Adipocyte (in vitro differentiated cells): ENCODE measurements at regions not wholly inside any gene's neighbourhood (a gene's known extent, or its start where the extent isn't known, plus 50 kb on each side); places are given as distances from the start of the nearest gene placed in this dataset.
"Not testable (repeated sequence)": the region's sequence is repeated elsewhere in the genome, so short reads cannot be mapped to it uniquely, and the experiment has no call there.

ENCODE experiments used
- DNase-seq: peaks from one replicate; pipeline ENCODE4 v3.0.0-alpha.2; 2015; ENCODE audit warnings: low read depth
- H3K27me3 ChIP-seq: replicated peaks from 2 replicates; pipeline ENCODE4 v1.7.0; 2013; ENCODE audit warnings: mild to moderate bottlenecking, low read length, moderate library complexity; ENCODE audit not compliant: control insufficient read depth, insufficient read depth
- H3K36me3 ChIP-seq: 2 replicates; pipeline ENCODE4 v1.7.0; 2013; ENCODE audit warnings: low read length, mild to moderate bottlenecking, moderate library complexity; ENCODE audit not compliant: control insufficient read depth, insufficient read depth, severe bottlenecking
- H3K4me1 ChIP-seq: 2 replicates; pipeline ENCODE4 v1.7.0; 2013; ENCODE audit warnings: mild to moderate bottlenecking, low read length, moderate library complexity; ENCODE audit not compliant: control insufficient read depth, insufficient read depth
- H3K4me3 ChIP-seq: 2 replicates; pipeline ENCODE4 v1.7.0; 2013; ENCODE audit warnings: mild to moderate bottlenecking, low read length, moderate library complexity
- H3K9ac ChIP-seq: 2 replicates; pipeline ENCODE4 v1.7.0; 2013; ENCODE audit warnings: mild to moderate bottlenecking, low read length, moderate library complexity
- H3K9me3 ChIP-seq: 2 replicates; pipeline ENCODE4 v1.7.0; 2013; ENCODE audit warnings: mild to moderate bottlenecking, low read length, moderate library complexity; ENCODE audit not compliant: control insufficient read depth

DNA sequence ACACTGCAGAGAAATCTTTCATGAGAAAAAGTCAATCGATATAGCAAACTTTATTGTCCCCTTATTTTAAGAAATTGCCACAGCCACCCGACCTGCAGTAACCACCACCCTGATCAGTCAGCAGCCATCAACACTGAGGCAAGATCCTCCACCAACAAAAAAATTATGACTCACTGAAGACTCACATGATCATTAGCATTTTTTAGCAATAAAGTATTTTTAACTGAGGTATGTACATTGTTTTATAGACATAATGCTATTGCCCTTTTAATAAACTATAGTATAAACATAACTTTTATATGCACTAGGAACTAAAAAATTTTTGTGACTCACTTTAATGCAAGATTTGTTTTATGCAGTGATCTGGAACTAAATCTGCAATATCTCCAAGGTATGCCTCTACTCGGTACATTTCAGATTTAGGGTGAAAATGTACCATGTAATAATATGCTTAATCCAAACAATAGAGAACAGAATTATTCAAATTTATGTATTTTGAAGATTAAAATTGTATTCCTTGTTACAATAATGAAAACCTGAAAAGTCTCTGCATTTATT, 79.2 kb upstream of the CEP126 start:
- no peaks in the 10 kb centered on the region for H3K27me3 ChIP-seq
- H3K36me3 ChIP-seq, result no peaks in the 10 kb centered on the region
- DNase-seq, result peak; percentile 28
- H3K4me1 ChIP-seq, result no peaks in the 10 kb centered on the region
- H3K4me3 ChIP-seq, result no peak overlapping the region
- no peaks in the 10 kb centered on the region for H3K9me3 ChIP-seq
- no peak overlapping the region for H3K9ac ChIP-seq

DNA sequence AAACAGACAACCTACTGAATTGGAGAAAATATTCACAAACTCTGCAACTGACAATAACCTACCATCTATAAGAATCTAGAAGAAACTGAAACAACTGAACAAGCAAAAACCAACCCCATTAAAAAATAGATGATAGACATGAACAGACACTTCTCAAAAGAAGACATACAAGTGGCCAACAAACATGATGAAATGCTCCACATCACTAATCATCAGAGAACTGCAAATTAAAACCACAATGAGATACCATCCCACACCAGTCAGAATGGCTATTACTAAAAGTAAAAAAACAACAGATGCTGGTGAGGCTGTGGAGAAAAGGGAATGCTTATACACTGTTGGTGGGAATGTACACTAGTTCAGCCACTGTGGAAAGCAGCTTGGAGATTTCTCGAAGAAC, 84.3 kb upstream of the CEP126 start:
- not testable (repeated sequence) for H3K36me3 ChIP-seq, H3K9me3 ChIP-seq, DNase-seq, H3K9ac ChIP-seq, H3K4me3 ChIP-seq, H3K4me1 ChIP-seq, H3K27me3 ChIP-seq

DNA sequence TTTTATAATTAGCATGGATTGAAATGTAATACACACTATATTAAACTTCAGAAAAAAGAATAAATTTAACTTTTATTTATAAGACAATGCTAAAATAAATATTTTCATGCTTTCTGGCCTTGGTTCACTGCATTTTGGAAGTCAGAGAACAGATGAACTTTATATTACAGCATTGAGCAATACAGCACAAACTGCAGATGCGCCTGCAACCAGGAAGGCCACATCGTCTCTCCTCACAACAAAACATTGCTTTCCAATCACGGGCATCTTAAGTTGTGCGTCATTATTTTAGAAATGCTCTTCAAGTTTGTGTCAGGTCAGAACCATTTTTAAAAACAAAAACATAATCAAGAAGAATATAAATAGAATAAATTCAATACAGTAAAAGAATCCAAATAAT, 89.3 kb upstream of the CEP126 start:
- Histone ChIP-seq H3K9me3 (no peaks in the 10 kb centered on the region), H3K36me3 (no peaks in the 10 kb centered on the region), H3K4me3 (no peak overlapping the region), H3K27me3 (no peaks in the 10 kb centered on the region), H3K9ac (no peak overlapping the region), H3K4me1 (peaks cover 4% of the 10 kb centered on the region)
- no peak for DNase-seq

DNA sequence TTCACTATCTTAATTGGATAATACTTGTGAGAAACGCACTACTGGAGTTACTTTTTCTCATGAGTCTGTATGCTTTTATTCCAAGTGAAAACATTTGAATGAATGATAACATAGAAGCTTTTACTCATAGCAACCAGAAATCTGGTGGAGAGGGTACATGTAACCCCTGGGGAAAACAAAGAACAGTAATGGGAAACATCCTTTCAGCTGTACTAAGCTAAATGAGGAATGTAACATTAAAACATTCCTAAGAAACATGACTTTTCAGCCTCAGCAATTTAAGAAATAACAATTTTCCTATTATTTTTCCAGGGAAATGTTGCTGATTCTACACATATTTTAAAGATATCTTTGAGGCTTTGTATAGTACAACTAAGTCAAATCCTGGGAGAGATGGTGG, 97.2 kb upstream of the CEP126 start:
- Histone ChIP-seq H3K9me3 (no peaks in the 10 kb centered on the region), H3K4me1 (peaks cover 22% of the 10 kb centered on the region), H3K9ac (no peak overlapping the region), H3K27me3 (no peaks in the 10 kb centered on the region), H3K4me3 (peak overlapping the region; percentile 22), H3K36me3 (no peaks in the 10 kb centered on the region)
- peak; percentile 72 for DNase-seq

DNA sequence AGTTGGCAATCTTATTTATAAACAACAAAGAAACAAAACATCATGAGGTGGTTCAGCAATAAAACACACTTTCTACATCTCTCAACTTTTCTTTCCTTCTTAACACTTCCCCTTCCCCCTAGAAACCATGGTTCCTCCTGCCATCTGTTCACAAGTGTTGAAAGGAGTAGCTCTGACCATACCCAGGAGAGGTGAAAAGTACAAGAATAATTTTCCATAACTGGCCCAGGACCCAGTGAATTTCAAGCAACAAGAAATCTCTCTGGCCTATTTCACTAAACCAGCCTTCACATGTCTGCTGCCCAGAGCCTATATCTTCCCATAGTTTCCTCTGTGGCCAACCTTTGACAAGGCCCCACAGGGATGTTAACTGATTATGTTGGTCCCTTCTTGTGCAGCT, 98.2 kb upstream of the CEP126 start:
- no peak for DNase-seq
- no peaks in the 10 kb centered on the region for H3K27me3 ChIP-seq
- no peak overlapping the region for H3K9ac ChIP-seq
- H3K4me3 ChIP-seq, result no peak overlapping the region
- H3K36me3 ChIP-seq, result no peaks in the 10 kb centered on the region
- peaks cover 26% of the 10 kb centered on the region for H3K4me1 ChIP-seq
- H3K9me3 ChIP-seq, result no peaks in the 10 kb centered on the region

DNA sequence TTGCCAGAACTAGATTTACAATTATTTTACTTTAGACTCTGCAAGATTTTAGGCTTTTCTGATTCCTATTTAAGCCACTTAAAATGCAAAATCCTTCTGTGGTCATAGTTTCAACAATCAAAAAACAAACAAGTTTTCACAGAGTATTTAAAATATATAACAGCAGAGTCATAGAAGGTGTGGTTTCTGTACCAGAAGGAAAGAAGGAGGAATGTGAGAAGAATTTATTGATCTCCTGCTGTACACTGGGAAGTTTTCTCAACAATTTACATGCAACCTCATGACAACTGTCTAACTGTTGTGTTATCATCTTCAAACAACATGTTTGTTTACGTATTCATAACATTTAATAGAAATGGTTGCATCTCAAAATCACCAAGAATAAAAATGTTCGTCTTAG, 102.3 kb upstream of the CEP126 start:
- Histone ChIP-seq H3K27me3 (no peaks in the 10 kb centered on the region), H3K4me3 (no peak overlapping the region), H3K9me3 (no peaks in the 10 kb centered on the region), H3K4me1 (peaks cover 27% of the 10 kb centered on the region), H3K36me3 (no peaks in the 10 kb centered on the region), H3K9ac (no peak overlapping the region)
- peak; percentile 40 for DNase-seq

DNA sequence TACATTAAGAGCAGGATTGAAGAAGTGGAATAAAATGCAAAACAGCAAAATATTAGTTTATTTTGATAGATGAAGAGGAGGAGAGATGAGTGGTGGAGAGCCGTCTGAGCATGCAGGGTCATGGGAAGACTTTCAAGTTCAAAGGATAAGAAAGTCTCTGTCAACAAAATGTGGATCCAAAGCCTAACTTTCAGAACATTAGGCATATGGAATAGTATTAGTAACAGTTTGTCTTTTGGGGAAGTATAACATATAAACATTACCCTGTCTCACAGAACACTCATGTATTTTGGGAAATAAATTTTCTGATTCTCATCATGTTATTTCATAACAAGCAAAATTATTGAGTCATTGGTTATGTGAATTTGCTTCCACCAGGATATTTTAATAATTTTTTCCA, 104.3 kb upstream of the CEP126 start:
- peaks cover 16% of the 10 kb centered on the region for H3K4me1 ChIP-seq
- DNase-seq, result no peak
- no peak overlapping the region for H3K9ac ChIP-seq
- no peaks in the 10 kb centered on the region for H3K27me3 ChIP-seq
- no peaks in the 10 kb centered on the region for H3K36me3 ChIP-seq
- no peak overlapping the region for H3K4me3 ChIP-seq
- H3K9me3 ChIP-seq, result no peaks in the 10 kb centered on the region

DNA sequence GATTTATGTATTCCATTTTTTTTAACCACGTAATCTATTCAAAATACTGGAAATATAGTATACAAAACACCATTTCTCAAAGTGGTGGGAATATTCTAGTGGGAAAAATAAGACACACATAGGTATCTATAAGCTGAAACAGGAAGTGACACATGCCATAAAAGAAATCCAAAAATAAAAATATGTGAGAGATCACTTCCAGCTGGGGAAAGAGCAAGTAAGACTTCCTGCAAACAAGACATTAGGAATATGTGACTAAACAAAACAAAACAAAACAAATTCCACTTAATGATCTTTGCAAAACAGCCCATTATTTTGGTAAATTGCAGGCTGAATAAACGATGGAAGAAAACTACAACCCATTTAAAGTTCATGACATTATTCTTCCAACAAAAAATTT, 107.3 kb upstream of the CEP126 start:
- Histone ChIP-seq H3K27me3 (no peaks in the 10 kb centered on the region), H3K4me3 (no peak overlapping the region), H3K36me3 (no peaks in the 10 kb centered on the region), H3K4me1 (peaks cover 13% of the 10 kb centered on the region), H3K9me3 (no peaks in the 10 kb centered on the region), H3K9ac (no peak overlapping the region)
- DNase-seq, result no peak

DNA sequence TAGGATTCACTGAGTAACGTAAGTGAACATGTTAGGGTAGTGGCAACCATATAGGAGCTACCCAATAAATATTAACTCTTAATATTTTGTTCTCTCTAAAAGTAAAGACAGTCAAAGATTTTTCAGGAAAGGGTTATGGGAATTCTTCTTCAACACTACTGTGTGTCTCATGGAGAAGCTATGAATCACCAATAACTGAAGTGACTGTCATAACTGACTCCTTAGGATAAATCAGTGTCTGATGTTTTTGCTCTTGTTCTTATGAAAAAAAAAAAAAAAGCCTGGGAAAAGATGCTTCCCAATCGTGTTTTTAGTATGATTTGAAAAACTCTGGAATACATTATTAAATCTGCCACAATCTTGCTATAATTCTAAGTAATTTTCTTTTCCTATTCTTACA, 111.2 kb upstream of the CEP126 start:
- Histone ChIP-seq H3K9me3 (no peaks in the 10 kb centered on the region), H3K9ac (no peak overlapping the region), H3K36me3 (no peaks in the 10 kb centered on the region), H3K4me3 (no peak overlapping the region), H3K27me3 (no peaks in the 10 kb centered on the region), H3K4me1 (no peaks in the 10 kb centered on the region)
- no peak for DNase-seq

DNA sequence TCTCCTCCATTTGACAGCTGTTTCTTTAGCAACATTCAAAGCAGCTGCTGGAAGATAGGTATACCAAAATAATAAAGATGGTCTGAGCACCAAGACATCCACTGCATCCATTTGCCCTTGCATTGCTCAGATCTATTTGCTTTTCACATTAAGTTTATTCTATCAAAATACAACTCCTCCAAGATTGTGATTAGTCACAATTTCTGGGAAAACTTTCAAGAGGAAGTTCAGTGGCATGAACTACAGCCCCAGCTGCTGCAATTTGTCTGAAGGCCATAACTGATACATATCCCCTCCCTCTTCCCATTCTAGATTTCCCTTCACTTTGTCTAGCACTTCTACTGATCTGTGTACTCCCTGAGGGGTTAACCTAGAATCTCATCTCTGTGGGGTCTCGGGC, 117.5 kb upstream of the CEP126 start:
- Histone ChIP-seq H3K9me3 (no peaks in the 10 kb centered on the region), H3K4me3 (no peak overlapping the region), H3K27me3 (no peaks in the 10 kb centered on the region), H3K36me3 (no peaks in the 10 kb centered on the region), H3K4me1 (peaks cover 10% of the 10 kb centered on the region), H3K9ac (no peak overlapping the region)
- DNase-seq, result peak; percentile 51

DNA sequence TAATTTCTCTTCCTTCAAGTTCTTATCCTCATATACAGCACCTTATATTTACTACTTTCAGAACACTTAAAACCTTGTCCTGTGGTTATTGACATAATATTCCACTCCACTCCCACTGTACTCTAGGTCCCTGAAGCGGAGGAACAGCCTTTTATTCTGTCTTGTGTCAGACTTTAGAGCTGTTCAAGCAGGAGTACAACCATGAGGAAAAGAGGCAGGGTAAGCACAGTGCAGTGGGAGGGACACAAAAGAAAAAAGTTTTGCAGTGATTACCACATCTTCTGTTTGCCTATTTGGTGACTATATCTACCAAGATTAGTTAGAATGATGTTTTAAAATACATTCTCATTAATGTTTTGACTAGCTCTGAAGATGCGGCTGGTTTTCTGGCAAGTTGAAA, 122.0 kb upstream of the CEP126 start:
- H3K9ac ChIP-seq, result no peak overlapping the region
- H3K4me1 ChIP-seq, result peaks cover 10% of the 10 kb centered on the region
- no peak overlapping the region for H3K4me3 ChIP-seq

DNA sequence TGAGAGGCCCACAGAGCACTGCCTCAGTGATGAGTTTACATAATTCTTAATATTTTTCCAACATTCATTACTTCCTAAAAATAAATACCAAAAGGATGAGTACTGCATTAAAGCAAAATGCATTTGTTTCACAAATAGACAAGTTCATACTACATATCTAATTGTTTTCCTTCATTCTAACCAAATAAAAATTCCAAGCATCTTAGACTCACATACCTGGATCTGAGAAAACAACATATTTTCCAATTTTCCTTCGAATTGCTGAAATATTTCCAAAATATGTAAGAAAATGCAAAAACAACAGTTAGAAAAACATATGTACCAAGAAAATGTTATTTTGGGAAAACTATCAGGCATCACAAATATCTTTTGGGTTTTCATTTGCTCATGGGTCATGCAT, 127.9 kb upstream of the CEP126 start:
- Histone ChIP-seq H3K4me3 (no peak overlapping the region), H3K36me3 (no peaks in the 10 kb centered on the region), H3K9me3 (no peaks in the 10 kb centered on the region), H3K27me3 (no peaks in the 10 kb centered on the region), H3K9ac (no peak overlapping the region), H3K4me1 (no peaks in the 10 kb centered on the region)
- no peak for DNase-seq

More for the DNA sequence above, 122.0 kb upstream of the CEP126 start:
- Histone ChIP-seq H3K36me3 (no peaks in the 10 kb centered on the region), H3K27me3 (no peaks in the 10 kb centered on the region), H3K9me3 (no peaks in the 10 kb centered on the region)
- DNase-seq, result peak; percentile 17
